ENCODE measurements at regions not wholly inside any gene's neighbourhood (a gene's known extent, or its start where the extent isn't known, plus 50 kb on each side); places are given as distances from the start of the nearest gene placed in this dataset.

GRCh38 chr10:106183041-106183440 lies 981.5 kb downstream of the SORCS1 start:
- intact Hi-C loops (cut with micrococcal nuclease) (no loop called here), dilution Hi-C loops (cut with MboI; ENCODE audit: extremely low pct_ligation_motif_present, low sequenced_read_pairs) (no loop called here)
- no peak overlapping the region for H3K4me2 ChIP-seq (ENCODE audit: insufficient read depth, low read length)
- no peaks in the 10 kb centered on the region for H3K79me2 ChIP-seq (ENCODE audit: control insufficient read depth, insufficient read depth, low read length)
- H3K4me1 ChIP-seq (ENCODE audit: control insufficient read depth, extremely low read depth, insufficient read depth, low read length): no peaks in the 10 kb centered on the region
- BruUV-seq (replicated peaks): no TSS peak
- H3K27ac ChIP-seq (ENCODE audit: insufficient read depth, low read depth, low read length): no peak overlapping the region
- no peaks in the 10 kb centered on the region for H4K20me1 ChIP-seq (replicated peaks; ENCODE audit: control insufficient read depth, extremely low read depth, insufficient read depth, low read length)
- no peak overlapping the region for H3K4me3 ChIP-seq (replicated peaks in 1 of 3; ENCODE audit: insufficient read depth in 1 of 3, low read depth in 1 of 3, low read length in 3 of 3)
- H3K9me1 ChIP-seq (replicated peaks; ENCODE audit: control insufficient read depth, extremely low read depth, insufficient read depth, low read length): no peaks in the 10 kb centered on the region
- H3K9me3 ChIP-seq (replicated peaks; ENCODE audit: control insufficient read depth, insufficient read depth, low read length): no peaks in the 10 kb centered on the region
- DNase-seq (ENCODE audit: low read depth, low spot score) (no peak), FAIRE-seq (no peak)
- H3K27me3 ChIP-seq (ENCODE audit: control insufficient read depth in 2 of 2, insufficient read depth in 2 of 2, low read length in 2 of 2): no peaks in the 10 kb centered on the region
- TF ChIP-seq EZH2 (IDR thresholded peaks at IDR 0.05; ENCODE audit: borderline replicate concordance, low read depth, low read length, severe bottlenecking) (no peak), POLR2AphosphoS5 (IDR thresholded peaks at IDR 0.05; ENCODE audit: insufficient read depth, low read depth, low read length) (no peak), CTCF (IDR thresholded peaks at IDR 0.05; ENCODE audit: extremely low read depth in 1 of 2, insufficient read depth in 1 of 2, low read depth in 1 of 2, low read length in 2 of 2) (no peak), MYC (IDR thresholded peaks at IDR 0.05; ENCODE audit: low read depth, low read length) (no peak), FOS (IDR thresholded peaks at IDR 0.05; ENCODE audit: borderline replicate concordance, insufficient read depth, low read length) (no peak), POLR2A (IDR thresholded peaks at IDR 0.05; ENCODE audit: low read depth, low read length) (no peak), JUN (IDR thresholded peaks at IDR 0.05; ENCODE audit: borderline replicate concordance, insufficient read depth, insufficient read length, low read depth) (no peak), MAX (IDR thresholded peaks at IDR 0.05; ENCODE audit: insufficient read depth, insufficient read length) (no peak), GATA2 (IDR thresholded peaks at IDR 0.05; ENCODE audit: insufficient read depth, insufficient read length, low read depth, low read length) (no peak)
- POLR2A ChIA-PET: no interaction called here
- H2AFZ ChIP-seq (ENCODE audit: low read depth, low read length): no peak overlapping the region
- H3K9ac ChIP-seq (replicated peaks; ENCODE audit: extremely low read depth, insufficient read depth, low read length): no peak overlapping the region
- H3K36me3 ChIP-seq (ENCODE audit: control insufficient read depth in 2 of 2, extremely low read depth in 1 of 2, insufficient read depth in 2 of 2, low read length in 2 of 2): no peaks in the 10 kb centered on the region
- CTCF ChIA-PET: no interaction called here

Data from endothelial cell of umbilical vein (primary cell).